SK-N-SH treated with all-trans-retinoic acid at 6 μM for 48 hours (cell line): ENCODE measurements at regions not wholly inside any gene's neighbourhood (a gene's known extent, or its start where the extent isn't known, plus 50 kb on each side); places are given as distances from the start of the nearest gene placed in this dataset.

Experiments used
- CREB5 ChIP-seq: fragments of 250-450 bp; sonication (Bioruptor Pico); IDR thresholded peaks from 2 replicates; pipeline ENCODE4 v1.5.1; 2020; ENCODE audit warnings: low read depth, mild to moderate bottlenecking, moderate library complexity
- CSDC2 ChIP-seq: fragments of 250-450 bp; sonication (Bioruptor Pico); IDR thresholded peaks from 2 replicates; pipeline ENCODE4 v1.5.0; 2020; ENCODE audit warnings: mild to moderate bottlenecking, moderate library complexity
- PATZ1 ChIP-seq: fragments of 250-450 bp; sonication (Bioruptor Pico); IDR thresholded peaks from 2 replicates; pipeline ENCODE4 v1.8.0; 2020; ENCODE audit warnings: mild to moderate bottlenecking, moderate library complexity, borderline replicate concordance
- POU6F1 ChIP-seq: fragments of 250-450 bp; sonication (Bioruptor Pico); IDR thresholded peaks from 2 replicates; pipeline ENCODE4 v1.8.0; 2021; ENCODE audit warnings: low read depth, mild to moderate bottlenecking, moderate library complexity, borderline replicate concordance
- SNAI2 ChIP-seq: fragments of 250-450 bp; sonication (Bioruptor Pico); IDR thresholded peaks from 2 replicates; pipeline ENCODE4 v1.5.0; 2020; ENCODE audit warnings: mild to moderate bottlenecking, moderate library complexity
- ZNF565 ChIP-seq: fragments of 450-650 bp; formaldehyde crosslinking; conservative IDR thresholded peaks from 2 replicates; pipeline ENCODE4 v1.5.0; 2020; ENCODE audit warnings: low read depth, mild to moderate bottlenecking, moderate library complexity
- TF ChIP-seq, protein P1 (sequence below): fragments of 250-450 bp; sonication (Bioruptor Pico); IDR thresholded peaks from 2 replicates; pipeline ENCODE4 v1.5.0; 2020; ENCODE audit warnings: mild to moderate bottlenecking, moderate library complexity

DNA sequence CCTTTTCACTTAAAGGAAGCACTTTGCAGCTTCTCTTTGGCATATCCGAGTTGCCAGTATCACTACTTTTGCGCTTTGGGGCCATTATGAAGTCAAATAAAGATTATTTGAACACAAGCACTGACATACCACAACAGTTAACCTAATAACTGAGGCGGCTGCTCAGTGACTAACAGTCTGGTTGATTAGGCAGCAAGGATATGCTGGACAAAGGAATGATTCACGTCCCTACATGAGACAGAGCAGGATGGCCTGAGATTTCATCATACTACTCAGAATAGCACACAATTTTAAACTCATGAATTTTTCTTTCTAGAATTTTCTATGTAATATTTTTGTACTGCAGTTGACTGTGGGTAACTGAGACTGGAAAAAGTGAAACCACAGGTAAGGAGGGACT lies 56.9 kb upstream of the E2F7 start:
- TF ChIP-seq POU6F1 (CRISPR knock-in tag) (no peak), CREB5 (CRISPR knock-in tag) (no peak), CSDC2 (CRISPR knock-in tag) (no peak), PATZ1 (CRISPR knock-in tag) (no peak), ZNF565 (CRISPR knock-in tag) (no peak), SNAI2 (CRISPR knock-in tag) (no peak)
- TF ChIP-seq, protein P1, sequence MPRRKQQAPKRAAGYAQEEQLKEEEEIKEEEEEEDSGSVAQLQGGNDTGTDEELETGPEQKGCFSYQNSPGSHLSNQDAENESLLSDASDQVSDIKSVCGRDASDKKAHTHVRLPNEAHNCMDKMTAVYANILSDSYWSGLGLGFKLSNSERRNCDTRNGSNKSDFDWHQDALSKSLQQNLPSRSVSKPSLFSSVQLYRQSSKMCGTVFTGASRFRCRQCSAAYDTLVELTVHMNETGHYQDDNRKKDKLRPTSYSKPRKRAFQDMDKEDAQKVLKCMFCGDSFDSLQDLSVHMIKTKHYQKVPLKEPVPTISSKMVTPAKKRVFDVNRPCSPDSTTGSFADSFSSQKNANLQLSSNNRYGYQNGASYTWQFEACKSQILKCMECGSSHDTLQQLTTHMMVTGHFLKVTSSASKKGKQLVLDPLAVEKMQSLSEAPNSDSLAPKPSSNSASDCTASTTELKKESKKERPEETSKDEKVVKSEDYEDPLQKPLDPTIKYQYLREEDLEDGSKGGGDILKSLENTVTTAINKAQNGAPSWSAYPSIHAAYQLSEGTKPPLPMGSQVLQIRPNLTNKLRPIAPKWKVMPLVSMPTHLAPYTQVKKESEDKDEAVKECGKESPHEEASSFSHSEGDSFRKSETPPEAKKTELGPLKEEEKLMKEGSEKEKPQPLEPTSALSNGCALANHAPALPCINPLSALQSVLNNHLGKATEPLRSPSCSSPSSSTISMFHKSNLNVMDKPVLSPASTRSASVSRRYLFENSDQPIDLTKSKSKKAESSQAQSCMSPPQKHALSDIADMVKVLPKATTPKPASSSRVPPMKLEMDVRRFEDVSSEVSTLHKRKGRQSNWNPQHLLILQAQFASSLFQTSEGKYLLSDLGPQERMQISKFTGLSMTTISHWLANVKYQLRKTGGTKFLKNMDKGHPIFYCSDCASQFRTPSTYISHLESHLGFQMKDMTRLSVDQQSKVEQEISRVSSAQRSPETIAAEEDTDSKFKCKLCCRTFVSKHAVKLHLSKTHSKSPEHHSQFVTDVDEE = no peak
